ENCODE measurements at regions not wholly inside any gene's neighbourhood (a gene's known extent, or its start where the extent isn't known, plus 50 kb on each side); places are given as distances from the start of the nearest gene placed in this dataset.

GRCh38 chr2:120809151-120809550 is 73.5 kb downstream of the GLI2 start:
- DNase-seq (ENCODE audit: low read depth), result peak; percentile 49

GRCh38 chr2:120809609-120810440 is 74.2 kb downstream of the GLI2 start:
- no peak for DNase-seq (ENCODE audit: low read depth)

- no peak for DNase-seq (ENCODE audit: low read depth)
Measured at GRCh38 chr2:120810639-120811038, 75.0 kb downstream of the GLI2 start.

- DNase-seq (ENCODE audit: low read depth), result no peak
Measured at GRCh38 chr2:120812866-120813265, 77.2 kb downstream of the GLI2 start.

GRCh38 chr2:120814352-120814751 is 78.7 kb downstream of the GLI2 start:
- no peak for DNase-seq (ENCODE audit: low read depth)

- no peak for DNase-seq (ENCODE audit: low read depth)
Measured at GRCh38 chr2:120815292-120815691, 79.6 kb downstream of the GLI2 start.

GRCh38 chr2:120817136-120817955 is 81.7 kb downstream of the GLI2 start:
- DNase-seq (ENCODE audit: low read depth), result no peak

- DNase-seq (ENCODE audit: low read depth), result no peak
Measured at GRCh38 chr2:120817956-120818325, 82.3 kb downstream of the GLI2 start.

GRCh38 chr2:120818441-120818920 is 82.8 kb downstream of the GLI2 start:
- DNase-seq (ENCODE audit: low read depth), result peak; percentile 90

- no peak for DNase-seq (ENCODE audit: low read depth)
Measured at GRCh38 chr2:120819720-120820210, 84.1 kb downstream of the GLI2 start.

GRCh38 chr2:120820263-120820952 is 84.7 kb downstream of the GLI2 start:
- peak; percentile 48 for DNase-seq (ENCODE audit: low read depth)

GRCh38 chr2:120820953-120821279 is 85.2 kb downstream of the GLI2 start:
- peak; percentile 58 for DNase-seq (ENCODE audit: low read depth)

GRCh38 chr2:120821446-120822160 is 85.9 kb downstream of the GLI2 start:
- DNase-seq (ENCODE audit: low read depth), result no peak

GRCh38 chr2:120822933-120823332 is 87.3 kb downstream of the GLI2 start:
- no peak for DNase-seq (ENCODE audit: low read depth)

GRCh38 chr2:120823551-120823950 is 87.9 kb downstream of the GLI2 start:
- DNase-seq (ENCODE audit: low read depth), result no peak

- no peak for DNase-seq (ENCODE audit: low read depth)
Measured at GRCh38 chr2:120824246-120824645, 88.6 kb downstream of the GLI2 start.

GRCh38 chr2:120825370-120826259 is 89.9 kb downstream of the GLI2 start:
- peak; percentile 41 for DNase-seq (ENCODE audit: low read depth)

GRCh38 chr2:120826260-120826648 is 90.6 kb downstream of the GLI2 start:
- no peak for DNase-seq (ENCODE audit: low read depth)

GRCh38 chr2:120826716-120827410 is 91.2 kb downstream of the GLI2 start:
- no peak for DNase-seq (ENCODE audit: low read depth)

GRCh38 chr2:120828066-120828465 is 92.4 kb downstream of the GLI2 start:
- no peak for DNase-seq (ENCODE audit: low read depth)

Data from amniotic epithelial cell (primary cell).